ENCODE measurements at regions not wholly inside any gene's neighbourhood (a gene's known extent, or its start where the extent isn't known, plus 50 kb on each side); places are given as distances from the start of the nearest gene placed in this dataset.

DNA sequence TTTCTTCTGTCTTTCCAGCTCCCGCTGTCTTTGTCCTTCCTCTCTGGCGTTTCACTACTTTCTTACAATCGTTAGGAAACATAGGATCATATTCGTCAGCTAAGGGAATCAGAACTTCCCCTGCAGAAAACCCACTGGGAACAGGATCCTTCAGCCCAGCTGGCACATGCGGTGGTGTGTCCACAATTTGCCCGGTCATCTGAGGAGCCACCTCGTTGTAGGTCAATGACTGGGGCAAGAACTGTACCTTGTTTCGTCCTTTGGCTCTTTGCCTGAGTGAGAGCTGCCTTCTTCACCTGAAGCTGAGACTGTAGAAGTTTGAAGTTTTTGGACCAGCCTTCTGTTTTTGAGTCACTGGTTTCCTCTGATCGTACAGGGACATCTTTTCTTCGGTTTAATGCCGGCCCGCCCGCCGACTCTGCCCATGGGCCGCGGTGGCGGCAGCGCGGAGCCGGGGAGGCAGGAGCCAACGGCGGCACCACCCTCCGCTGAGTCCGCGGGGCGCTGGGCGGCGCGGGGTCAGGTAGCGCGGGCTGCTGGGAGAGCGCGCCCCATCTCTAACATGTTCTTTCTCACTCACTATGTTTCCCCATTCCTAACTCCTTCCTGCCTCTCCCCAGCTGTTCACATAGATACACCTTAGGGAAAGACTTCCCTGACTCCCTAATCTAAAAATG, 214.1 kb upstream of the NANOGP8 start:
- Mint-ChIP-seq H3K36me3 (ENCODE audit: low read depth, unreplicated experiment) (no peaks in the 10 kb centered on the region), H3K4me1 (ENCODE audit: low read depth, unreplicated experiment) (peaks cover 2% of the 10 kb centered on the region), H3K27me3 (ENCODE audit: low read depth, unreplicated experiment) (no peaks in the 10 kb centered on the region), H3K4me3 (ENCODE audit: unreplicated experiment) (no peak overlapping the region), H3K9me3 (ENCODE audit: unreplicated experiment) (no peaks in the 10 kb centered on the region), H3K27ac (ENCODE audit: unreplicated experiment) (no peak overlapping the region)
- Histone ChIP-seq H3K79me2 (ENCODE audit: insufficient read depth, low read length) (no peaks in the 10 kb centered on the region), H3K9ac (ENCODE audit: low read length) (no peak overlapping the region), H3K9me3 (ENCODE audit: insufficient read depth, low read depth, low read length) (no peaks in the 10 kb centered on the region), H3K4me3 (ENCODE audit: insufficient read depth, low read depth, low read length) (no peak overlapping the region), H3K27me3 (ENCODE audit: insufficient read depth, low read length) (no peaks in the 10 kb centered on the region), H3K4me1 (ENCODE audit: insufficient read depth, low read length) (no peaks in the 10 kb centered on the region), H2AFZ (ENCODE audit: low read depth, low read length) (no peak overlapping the region), H3K36me3 (ENCODE audit: insufficient read depth, low read length) (no peaks in the 10 kb centered on the region), H3K4me2 (ENCODE audit: low read length) (no peak overlapping the region), H3K27ac (ENCODE audit: low read depth, low read length) (no peak overlapping the region), H4K20me1 (ENCODE audit: insufficient read depth, low read length) (no peaks in the 10 kb centered on the region)
- FAIRE-seq (no peak), DNase-seq (ENCODE audit: low read depth) (no peak)
- no peak for TF ChIP-seq EZH2 (IDR thresholded peaks at IDR 0.05; ENCODE audit: insufficient read depth, low read length)
- TF ChIP-seq, protein P1, sequence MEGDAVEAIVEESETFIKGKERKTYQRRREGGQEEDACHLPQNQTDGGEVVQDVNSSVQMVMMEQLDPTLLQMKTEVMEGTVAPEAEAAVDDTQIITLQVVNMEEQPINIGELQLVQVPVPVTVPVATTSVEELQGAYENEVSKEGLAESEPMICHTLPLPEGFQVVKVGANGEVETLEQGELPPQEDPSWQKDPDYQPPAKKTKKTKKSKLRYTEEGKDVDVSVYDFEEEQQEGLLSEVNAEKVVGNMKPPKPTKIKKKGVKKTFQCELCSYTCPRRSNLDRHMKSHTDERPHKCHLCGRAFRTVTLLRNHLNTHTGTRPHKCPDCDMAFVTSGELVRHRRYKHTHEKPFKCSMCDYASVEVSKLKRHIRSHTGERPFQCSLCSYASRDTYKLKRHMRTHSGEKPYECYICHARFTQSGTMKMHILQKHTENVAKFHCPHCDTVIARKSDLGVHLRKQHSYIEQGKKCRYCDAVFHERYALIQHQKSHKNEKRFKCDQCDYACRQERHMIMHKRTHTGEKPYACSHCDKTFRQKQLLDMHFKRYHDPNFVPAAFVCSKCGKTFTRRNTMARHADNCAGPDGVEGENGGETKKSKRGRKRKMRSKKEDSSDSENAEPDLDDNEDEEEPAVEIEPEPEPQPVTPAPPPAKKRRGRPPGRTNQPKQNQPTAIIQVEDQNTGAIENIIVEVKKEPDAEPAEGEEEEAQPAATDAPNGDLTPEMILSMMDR (IDR thresholded peaks at IDR 0.05; ENCODE audit: insufficient read depth, low read depth, low read length): no peak

DNA sequence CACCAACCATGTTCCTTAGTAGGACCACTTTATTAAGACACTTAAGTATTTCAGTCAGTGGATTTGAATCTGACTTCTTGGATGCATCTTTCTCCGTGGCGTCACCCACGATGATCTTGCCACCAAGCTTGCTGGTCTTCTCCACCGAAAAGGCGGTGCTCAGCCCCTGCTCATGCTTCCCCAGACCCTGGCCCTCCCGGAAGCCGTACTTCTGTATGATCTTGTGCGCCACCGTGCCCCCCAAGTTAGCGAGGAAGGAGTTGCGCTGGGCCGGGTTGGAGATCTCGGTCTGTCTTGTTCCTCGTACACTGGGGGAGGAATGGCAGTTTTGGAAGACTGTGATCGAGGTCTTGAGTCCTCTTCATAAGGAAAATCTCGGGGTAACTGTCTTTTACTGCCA, 213.4 kb upstream of the NANOGP8 start:
- Histone ChIP-seq H3K9me3 (ENCODE audit: insufficient read depth, low read depth, low read length) (no peaks in the 10 kb centered on the region), H3K27ac (ENCODE audit: low read depth, low read length) (no peak overlapping the region), H3K27me3 (ENCODE audit: insufficient read depth, low read length) (no peaks in the 10 kb centered on the region), H3K4me3 (ENCODE audit: insufficient read depth, low read depth, low read length) (no peak overlapping the region), H2AFZ (ENCODE audit: low read depth, low read length) (no peak overlapping the region), H3K36me3 (ENCODE audit: insufficient read depth, low read length) (no peaks in the 10 kb centered on the region), H3K9ac (ENCODE audit: low read length) (no peak overlapping the region), H3K4me2 (ENCODE audit: low read length) (no peak overlapping the region), H3K79me2 (ENCODE audit: insufficient read depth, low read length) (no peaks in the 10 kb centered on the region), H4K20me1 (ENCODE audit: insufficient read depth, low read length) (no peaks in the 10 kb centered on the region), H3K4me1 (ENCODE audit: insufficient read depth, low read length) (peaks cover 6% of the 10 kb centered on the region)
- Mint-ChIP-seq H3K9me3 (ENCODE audit: unreplicated experiment) (no peaks in the 10 kb centered on the region), H3K36me3 (ENCODE audit: low read depth, unreplicated experiment) (no peaks in the 10 kb centered on the region), H3K27me3 (ENCODE audit: low read depth, unreplicated experiment) (no peaks in the 10 kb centered on the region), H3K4me3 (ENCODE audit: unreplicated experiment) (no peak overlapping the region), H3K4me1 (ENCODE audit: low read depth, unreplicated experiment) (peaks cover 7% of the 10 kb centered on the region), H3K27ac (ENCODE audit: unreplicated experiment) (no peak overlapping the region)
- TF ChIP-seq, protein P1 (IDR thresholded peaks at IDR 0.05; ENCODE audit: insufficient read depth, low read depth, low read length): no peak
- TF ChIP-seq EZH2 (IDR thresholded peaks at IDR 0.05; ENCODE audit: insufficient read depth, low read length): no peak
- DNase-seq (ENCODE audit: low read depth): no peak
- FAIRE-seq: no peak

DNA sequence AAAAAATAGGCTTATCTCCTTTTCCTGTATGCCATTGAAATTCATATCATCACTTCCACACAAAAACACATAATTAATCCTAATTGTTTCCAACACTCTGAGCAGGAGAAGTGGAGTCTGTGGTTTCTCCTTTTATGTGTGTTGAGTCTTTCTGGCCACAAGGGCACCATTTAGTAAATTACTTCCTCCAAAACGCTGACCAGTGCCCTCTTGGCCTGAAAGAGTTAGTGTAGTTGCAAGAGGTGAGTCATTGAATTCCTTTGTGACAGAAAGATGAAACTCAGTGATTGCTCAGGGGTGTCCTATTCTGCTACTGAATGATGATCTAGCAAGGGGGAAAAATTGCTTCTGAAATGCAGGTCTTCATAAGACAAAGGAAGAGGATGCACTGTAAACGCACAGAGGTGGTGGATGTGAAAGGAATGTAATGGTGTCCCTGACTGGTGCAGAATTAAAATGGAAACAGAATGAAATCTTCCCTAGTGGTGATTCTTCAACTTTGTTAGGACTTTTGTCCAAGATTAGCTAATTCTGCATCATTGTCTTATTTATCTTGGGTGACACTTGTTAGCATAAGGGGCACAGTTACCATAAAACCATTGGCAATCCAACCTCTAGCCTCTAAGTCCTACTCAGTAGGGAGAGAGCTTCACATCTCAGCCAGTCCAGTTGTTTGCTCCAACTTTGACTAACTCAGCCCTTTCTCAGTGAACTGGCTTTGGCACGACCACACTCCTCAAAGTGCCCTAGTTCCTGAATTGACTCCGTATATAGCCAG, 208.4 kb upstream of the NANOGP8 start:
- Histone ChIP-seq H4K20me1 (ENCODE audit: insufficient read depth, low read length) (no peaks in the 10 kb centered on the region), H2AFZ (ENCODE audit: low read depth, low read length) (no peak overlapping the region), H3K9me3 (ENCODE audit: insufficient read depth, low read depth, low read length) (no peaks in the 10 kb centered on the region), H3K79me2 (ENCODE audit: insufficient read depth, low read length) (no peaks in the 10 kb centered on the region), H3K4me3 (ENCODE audit: insufficient read depth, low read depth, low read length) (no peak overlapping the region), H3K9ac (ENCODE audit: low read length) (no peak overlapping the region), H3K27ac (ENCODE audit: low read depth, low read length) (no peak overlapping the region), H3K4me1 (ENCODE audit: insufficient read depth, low read length) (peaks cover 10% of the 10 kb centered on the region), H3K36me3 (ENCODE audit: insufficient read depth, low read length) (no peaks in the 10 kb centered on the region), H3K27me3 (ENCODE audit: insufficient read depth, low read length) (no peaks in the 10 kb centered on the region), H3K4me2 (ENCODE audit: low read length) (peak overlapping the region; percentile 28)
- Mint-ChIP-seq H3K27ac (ENCODE audit: unreplicated experiment) (no peak overlapping the region), H3K36me3 (ENCODE audit: low read depth, unreplicated experiment) (no peaks in the 10 kb centered on the region), H3K27me3 (ENCODE audit: low read depth, unreplicated experiment) (no peaks in the 10 kb centered on the region), H3K9me3 (ENCODE audit: unreplicated experiment) (no peaks in the 10 kb centered on the region), H3K4me1 (ENCODE audit: low read depth, unreplicated experiment) (peaks cover 13% of the 10 kb centered on the region), H3K4me3 (ENCODE audit: unreplicated experiment) (no peak overlapping the region)
- TF ChIP-seq EZH2 (IDR thresholded peaks at IDR 0.05; ENCODE audit: insufficient read depth, low read length): no peak
- TF ChIP-seq, protein P1 (IDR thresholded peaks at IDR 0.05; ENCODE audit: insufficient read depth, low read depth, low read length): peak; percentile 26
- peak; percentile 93 for DNase-seq (ENCODE audit: low read depth)
- no peak for FAIRE-seq
